Transverse colon (tissue), 4 donors: ENCODE measurements at regions not wholly inside any gene's neighbourhood (a gene's known extent, or its start where the extent isn't known, plus 50 kb on each side); places are given as distances from the start of the nearest gene placed in this dataset.

Source experiments
- CTCF ChIP-seq, 5 experiments: fragments of 200-600 bp in 3 of 5; fragments of 450-650 bp in 2 of 5; sonication (generic) in 3 of 5; IDR thresholded peaks; 1 replicate in 2 of 5; 2 replicates in 3 of 5; pipeline ENCODE4 v1.5.1; 2016 to 2017; ENCODE audit warnings: antibody characterized with exemption in 5 of 5, inconsistent platforms in 3 of 5, mild to moderate bottlenecking in 2 of 5, moderate library complexity in 1 of 5
- POLR2A ChIP-seq: fragments of 450-650 bp; IDR thresholded peaks from one replicate; pipeline ENCODE4 v1.6.1; 2016; ENCODE audit warnings: antibody characterized with exemption, mild to moderate bottlenecking, moderate library complexity
- POLR2AphosphoS5 ChIP-seq, 3 donors: sonication (generic); formaldehyde crosslinking; IDR thresholded peaks; one replicate each; pipeline ENCODE4 v1.6.1; 2016; ENCODE audit warnings: antibody characterized with exemption in 3 of 3

GRCh38 chr17:54324813-54325212, 502.1 kb downstream of the KIF2B start:
- TF ChIP-seq POLR2A = no peak
- TF ChIP-seq CTCF (IDR thresholded peaks at IDR 0.05) = no peak
- no peak for TF ChIP-seq POLR2AphosphoS5 (IDR thresholded peaks at IDR 0.05)
